ENCODE measurements at regions not wholly inside any gene's neighbourhood (a gene's known extent, or its start where the extent isn't known, plus 50 kb on each side); places are given as distances from the start of the nearest gene placed in this dataset.

- Histone ChIP-seq H3K4me3 (no peak overlapping the region), H3K4me1 (peaks cover 11% of the 10 kb centered on the region), H3K27me3 (no peaks in the 10 kb centered on the region), H3K27ac (no peak overlapping the region), H3K36me3 (no peaks in the 10 kb centered on the region), H3K9me3 (no peaks in the 10 kb centered on the region)
- DNase-seq (ENCODE audit: low spot score in 2 of 2), result no peak
- 86% methylated on average over 4 of the region's 4 CpGs for WGBS
- TF ChIP-seq EP300 (IDR thresholded peaks at IDR 0.05), result no peak
- no peak for TF ChIP-seq POLR2A (IDR thresholded peaks at IDR 0.05)
Measured at GRCh38 chr5:90174236-90174635, 235.3 kb downstream of the CETN3 start.

GRCh38 chr5:90173299-90174030 lies 236.1 kb downstream of the CETN3 start:
- no peak overlapping the region for H3K4me3 ChIP-seq
- peaks cover 11% of the 10 kb centered on the region for H3K4me1 ChIP-seq
- no peaks in the 10 kb centered on the region for H3K36me3 ChIP-seq
- no peak for TF ChIP-seq POLR2AphosphoS5 (IDR thresholded peaks at IDR 0.05)
- no peak for TF ChIP-seq POLR2A (IDR thresholded peaks at IDR 0.05)
- TF ChIP-seq CTCF (IDR thresholded peaks at IDR 0.05), result no peak
- no peak for TF ChIP-seq EP300 (IDR thresholded peaks at IDR 0.05)
- no peaks in the 10 kb centered on the region for H3K9me3 ChIP-seq
- 87% methylated on average over 1 of the region's 1 CpG for WGBS
- no peak overlapping the region for H3K27ac ChIP-seq
- no peak for DNase-seq (ENCODE audit: low spot score in 2 of 2)
- H3K27me3 ChIP-seq, result no peaks in the 10 kb centered on the region

- DNase-seq (ENCODE audit: low spot score in 2 of 2), result no peak
- no peak for TF ChIP-seq CTCF (IDR thresholded peaks at IDR 0.05)
- no peak for TF ChIP-seq EP300 (IDR thresholded peaks at IDR 0.05)
- TF ChIP-seq POLR2AphosphoS5 (IDR thresholded peaks at IDR 0.05), result no peak
- no peak for TF ChIP-seq POLR2A (IDR thresholded peaks at IDR 0.05)
- H3K4me1 ChIP-seq, result peaks cover 11% of the 10 kb centered on the region
- no peaks in the 10 kb centered on the region for H3K36me3 ChIP-seq
- H3K27ac ChIP-seq, result no peak overlapping the region
- 0% methylated on average over 1 of the region's 1 CpG for WGBS
- H3K9me3 ChIP-seq, result no peaks in the 10 kb centered on the region
- H3K4me3 ChIP-seq, result no peak overlapping the region
- H3K27me3 ChIP-seq, result no peaks in the 10 kb centered on the region
Measured at GRCh38 chr5:90171466-90171865, 238.1 kb downstream of the CETN3 start.

- no peaks in the 10 kb centered on the region for H3K36me3 ChIP-seq
- TF ChIP-seq EP300 (IDR thresholded peaks at IDR 0.05), result no peak
- TF ChIP-seq POLR2A (IDR thresholded peaks at IDR 0.05), result no peak
- TF ChIP-seq POLR2AphosphoS5 (IDR thresholded peaks at IDR 0.05), result no peak
- TF ChIP-seq CTCF (IDR thresholded peaks at IDR 0.05), result no peak
Measured at GRCh38 chr5:90170261-90170660, 239.3 kb downstream of the CETN3 start.

GRCh38 chr5:90169078-90169477 lies 240.5 kb downstream of the CETN3 start:
- H3K27me3 ChIP-seq, result no peaks in the 10 kb centered on the region

More at GRCh38 chr5:90170261-90170660, 239.3 kb downstream of the CETN3 start:
- no peaks in the 10 kb centered on the region for H3K27me3 ChIP-seq
- no peaks in the 10 kb centered on the region for H3K9me3 ChIP-seq
- H3K4me1 ChIP-seq, result peaks cover 11% of the 10 kb centered on the region
- no peak overlapping the region for H3K4me3 ChIP-seq
- 11% methylated on average over 1 of the region's 1 CpG for WGBS
- H3K27ac ChIP-seq, result no peak overlapping the region
- DNase-seq (ENCODE audit: low spot score in 2 of 2), result no peak

More at GRCh38 chr5:90169078-90169477, 240.5 kb downstream of the CETN3 start:
- no peak for DNase-seq (ENCODE audit: low spot score in 2 of 2)
- Histone ChIP-seq H3K9me3 (no peaks in the 10 kb centered on the region), H3K4me3 (no peak overlapping the region), H3K4me1 (peaks cover 11% of the 10 kb centered on the region), H3K36me3 (no peaks in the 10 kb centered on the region), H3K27ac (no peak overlapping the region)
- WGBS, result 48% methylated on average over 2 of the region's 2 CpGs
- TF ChIP-seq POLR2AphosphoS5 (IDR thresholded peaks at IDR 0.05) (no peak), EP300 (IDR thresholded peaks at IDR 0.05) (no peak), CTCF (IDR thresholded peaks at IDR 0.05) (no peak), POLR2A (IDR thresholded peaks at IDR 0.05) (no peak)
